IMR-90 (cell line): ENCODE measurements at regions not wholly inside any gene's neighbourhood (a gene's known extent, or its start where the extent isn't known, plus 50 kb on each side); places are given as distances from the start of the nearest gene placed in this dataset.

Source experiments
- ATAC-seq: fragments of 200-7000 bp; cut with Tn5 transposase; 2 replicates; pipeline ENCODE4 v1.9.1; 2020; ENCODE audit warnings: low read depth, mild to moderate bottlenecking, moderate library complexity
- BruUV-seq: library from RNA; stranded (reverse); fragments of 400-500 nt; replicated peaks from 2 replicates; lab custom pipeline; 2021; lab: Mats Ljungman, UMichigan
- CTCF ChIA-PET: fragments of 300-600 bp; formaldehyde crosslinking; extraction: SDS; loops from one replicate; lab custom pipeline; 2021; ENCODE audit warnings: antibody characterized with exemption; lab: Yijun Ruan, JAX
- POLR2A ChIA-PET: fragments of 300-600 bp; sonication (Branson Sonifier 250); formaldehyde crosslinking; loops from one replicate; lab custom pipeline; 2022; ENCODE audit warnings: antibody characterized with exemption; ENCODE audit not compliant: unreplicated experiment; lab: Charles Lee
- DNase-seq: peaks from one replicate; pipeline ENCODE4 v3.0.0; 2013
- H2AFZ ChIP-seq: replicated peaks from 2 replicates; pipeline ENCODE3; 2013; ENCODE audit warnings: low read length, mild to moderate bottlenecking; ENCODE audit not compliant: poor library complexity
- H2AK5ac ChIP-seq: 2 replicates; pipeline ENCODE4 v1.6.1; 2013; ENCODE audit warnings: low read depth, low read length, inconsistent platforms
- H2AK9ac ChIP-seq: replicated peaks from 2 replicates; pipeline ENCODE3; 2013; ENCODE audit warnings: mild to moderate bottlenecking, low read depth, low read length, moderate library complexity; ENCODE audit not compliant: poor library complexity
- H2BK120ac ChIP-seq: 2 replicates; pipeline ENCODE4 v1.6.1; 2013; ENCODE audit warnings: low read depth, low read length, inconsistent platforms
- H2BK15ac ChIP-seq: 3 replicates; pipeline ENCODE4 v1.6.1; 2013; ENCODE audit warnings: low read depth, low read length, inconsistent platforms
- H2BK20ac ChIP-seq: 2 replicates; pipeline ENCODE4 v1.6.1; 2013; ENCODE audit warnings: low read depth, mild to moderate bottlenecking, inconsistent platforms, low read length, moderate library complexity
- H2BK5ac ChIP-seq: 2 replicates; pipeline ENCODE4 v1.6.1; 2013; ENCODE audit warnings: mild to moderate bottlenecking, low read depth, low read length, inconsistent platforms; ENCODE audit not compliant: poor library complexity, severe bottlenecking
- H3K14ac ChIP-seq: replicated peaks from 2 replicates; pipeline ENCODE4 v1.6.1; 2013; ENCODE audit warnings: low read depth, low read length, inconsistent platforms
- H3K18ac ChIP-seq: 2 replicates; pipeline ENCODE4 v1.6.1; 2013; ENCODE audit warnings: low read depth, low read length, control low read depth
- H3K23ac ChIP-seq: 2 replicates; pipeline ENCODE4 v1.6.1; 2013; ENCODE audit warnings: low read depth, low read length, inconsistent platforms
- H3K27ac ChIP-seq: 2 replicates; pipeline ENCODE4 v1.5.1; 2013; ENCODE audit warnings: mild to moderate bottlenecking, control low read depth, low read length; ENCODE audit not compliant: insufficient read depth
- H3K27me3 ChIP-seq: 2 replicates; pipeline ENCODE4 v1.6.1; 2013; ENCODE audit warnings: low read length; ENCODE audit not compliant: control insufficient read depth, insufficient read depth
- H3K36me3 ChIP-seq: 2 replicates; pipeline ENCODE4 v1.6.1; 2013; ENCODE audit warnings: low read length, mixed read lengths; ENCODE audit not compliant: control insufficient read depth, insufficient read depth
- H3K4ac ChIP-seq: 2 replicates; pipeline ENCODE4 v1.6.1; 2013; ENCODE audit warnings: low read depth, low read length, inconsistent platforms
- H3K4me1 ChIP-seq: 2 replicates; pipeline ENCODE4 v1.6.1; 2013; ENCODE audit warnings: low read length, mixed read lengths; ENCODE audit not compliant: control insufficient read depth, insufficient read depth
- H3K4me2 ChIP-seq: 2 replicates; pipeline ENCODE4 v1.6.1; 2013; ENCODE audit warnings: low read depth, mild to moderate bottlenecking, control low read depth, low read length, moderate library complexity
- H3K4me3 ChIP-seq: 2 replicates; pipeline ENCODE4 v1.5.1; 2013; ENCODE audit warnings: low read depth, mild to moderate bottlenecking, control low read depth, low read length, moderate library complexity; ENCODE audit not compliant: insufficient read depth
- H3K56ac ChIP-seq: 2 replicates; pipeline ENCODE4 v1.6.1; 2013; ENCODE audit warnings: low read length, inconsistent platforms; ENCODE audit not compliant: insufficient read depth; ENCODE audit errors: extremely low read depth
- H3K79me1 ChIP-seq, 2 experiments: 2 replicates each; pipeline ENCODE4 v1.6.1; 2013; ENCODE audit warnings: low read length in 2 of 2, inconsistent platforms in 1 of 2, low read depth in 1 of 2
- H3K9ac ChIP-seq: 2 replicates; pipeline ENCODE4 v1.6.1; 2013; ENCODE audit warnings: low read depth, low read length, control low read depth
- H3K9me1 ChIP-seq: 2 replicates; pipeline ENCODE4 v1.6.1; 2013; ENCODE audit warnings: low read length, inconsistent platforms; ENCODE audit not compliant: insufficient read depth
- H3K9me3 ChIP-seq: 2 replicates; pipeline ENCODE4 v1.6.1; 2013; ENCODE audit warnings: low read length; ENCODE audit not compliant: control insufficient read depth, insufficient read depth
- H4K20me1 ChIP-seq: 2 replicates; pipeline ENCODE4 v1.6.1; 2013; ENCODE audit warnings: low read length, inconsistent platforms; ENCODE audit not compliant: insufficient read depth
- H4K5ac ChIP-seq: 2 replicates; pipeline ENCODE4 v1.6.1; 2013; ENCODE audit warnings: mild to moderate bottlenecking, low read depth, low read length, control low read depth
- H4K8ac ChIP-seq, 2 experiments: 2 replicates each; pipeline ENCODE4 v1.6.1; 2013; ENCODE audit warnings: low read depth in 2 of 2, low read length in 2 of 2, control low read depth in 1 of 2, inconsistent platforms in 1 of 2
- H4K91ac ChIP-seq: 2 replicates; pipeline ENCODE4 v1.6.1; 2013; ENCODE audit warnings: low read depth, low read length, inconsistent platforms; ENCODE audit not compliant: insufficient read depth
- NFE2L2 ChIP-seq: fragments of 150-350 bp; IDR thresholded peaks from 2 replicates; pipeline ENCODE4 v1.6.1; 2016; ENCODE audit warnings: low read depth, mild to moderate bottlenecking, low read length
- WGBS, 2 experiments: methylation state at CpG; one replicate each; pipeline versions ENCODE4 v1.1.5 to v1.1.7; 2013; ENCODE audit warnings: missing lambda C conversion rate in 2 of 2; ENCODE audit not compliant: insufficient read length in 1 of 2; ENCODE audit errors: extremely low coverage in 2 of 2; 5-methylcytosine and 5-hydroxymethylcytosine counted together
- dilution Hi-C: fragments of 300-500 bp; cut with HindIII; formaldehyde crosslinking; loops from one replicate; pipeline ENCODE4 v1.14.3; 2018; ENCODE audit warnings: low sequenced_read_pairs; ENCODE audit not compliant: unreplicated experiment
- in situ Hi-C: fragments of 300-500 bp; cut with MboI; formaldehyde crosslinking; loops from 3 replicates; pipeline ENCODE4 v1.14.3; 2019; ENCODE audit warnings: low sequenced_read_pairs, inconsistent platforms, mixed read lengths
- intact Hi-C: fragments of 100-400 bp; cut with micrococcal nuclease; formaldehyde crosslinking; loops from 2 replicates; pipeline ENCODE4 v1.10.0; 2022

- H3K79me1 ChIP-seq, result no peaks in the 10 kb centered on the region
- CTCF ChIA-PET, result no interaction called here
- DNase-seq (no peak), ATAC-seq (no peak)
- intact Hi-C loops, result no loop called here
- no peak overlapping the region for H2BK120ac ChIP-seq
- WGBS, 2 experiments, result 20% methylated on average over 1 of the region's 6 CpGs; no CpG with 5 or more reads in 1 of the 2 experiments
- no peak overlapping the region for H2AFZ ChIP-seq
- H3K4me2 ChIP-seq, result no peak overlapping the region
- no peak overlapping the region for H3K27ac ChIP-seq
- H2AK9ac ChIP-seq, result no peak overlapping the region
- no peak overlapping the region for H2BK15ac ChIP-seq
- no peak overlapping the region for H3K23ac ChIP-seq
- dilution Hi-C loops, result no loop called here
- no peak overlapping the region for H4K8ac ChIP-seq
- peaks cover 6% of the 10 kb centered on the region; the same call in 1 of the 2 replicates for H3K9me3 ChIP-seq
- no peak overlapping the region for H3K14ac ChIP-seq
- H3K36me3 ChIP-seq, result no peaks in the 10 kb centered on the region
- no peaks in the 10 kb centered on the region for H3K4me1 ChIP-seq
- no peak overlapping the region for H3K9ac ChIP-seq
- H3K4ac ChIP-seq, result no peak overlapping the region
- H2BK5ac ChIP-seq, result no peak overlapping the region
- POLR2A ChIA-PET, result no interaction called here
- no peaks in the 10 kb centered on the region for H3K27me3 ChIP-seq
- in situ Hi-C loops, result no loop called here
- no peak for TF ChIP-seq NFE2L2
- no peak overlapping the region for H2BK20ac ChIP-seq
- H3K4me3 ChIP-seq, result no peak overlapping the region
- no peaks in the 10 kb centered on the region for H3K9me1 ChIP-seq
- no peak overlapping the region for H3K18ac ChIP-seq
- H4K20me1 ChIP-seq, result no peaks in the 10 kb centered on the region
- H2AK5ac ChIP-seq, result no peak overlapping the region
- no peak overlapping the region for H4K91ac ChIP-seq
- no peak overlapping the region for H3K56ac ChIP-seq
- H4K5ac ChIP-seq, result no peak overlapping the region
- BruUV-seq, result no TSS peak
Observed at GRCh38 chr5:86108825-86109224, 508.9 kb upstream of the COX7C start.
